H4 (cell line): ENCODE measurements at regions not wholly inside any gene's neighbourhood (a gene's known extent, or its start where the extent isn't known, plus 50 kb on each side); places are given as distances from the start of the nearest gene placed in this dataset.
A peak's percentile ranks its signal among the peaks of the same experiment; 100 is the strongest.

Experiments
- DNase-seq: peaks from one replicate; pipeline ENCODE4 v3.0.0-alpha.2; 2015; ENCODE audit warnings: low spot score

DNA sequence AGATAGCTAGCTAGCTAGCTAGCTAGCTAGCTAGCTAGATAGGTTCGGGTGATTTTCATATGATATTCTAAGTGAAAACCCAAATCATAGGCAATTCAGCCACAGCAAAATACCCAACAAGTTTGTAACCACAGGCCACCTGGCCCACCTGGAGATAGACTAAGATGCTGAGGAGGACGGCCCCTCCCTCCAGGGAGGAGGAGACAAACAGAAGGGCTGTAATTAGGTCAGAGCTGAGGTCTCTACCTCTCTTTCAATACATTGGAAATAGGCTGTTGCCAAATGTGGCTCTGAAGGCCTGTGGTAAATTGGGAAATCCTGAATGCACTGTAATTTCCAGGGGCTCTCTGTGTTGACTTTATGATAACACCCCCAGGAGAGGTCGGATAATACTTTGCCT is 382.2 kb downstream of the FGF9 start:
- DNase-seq: no peak

DNA sequence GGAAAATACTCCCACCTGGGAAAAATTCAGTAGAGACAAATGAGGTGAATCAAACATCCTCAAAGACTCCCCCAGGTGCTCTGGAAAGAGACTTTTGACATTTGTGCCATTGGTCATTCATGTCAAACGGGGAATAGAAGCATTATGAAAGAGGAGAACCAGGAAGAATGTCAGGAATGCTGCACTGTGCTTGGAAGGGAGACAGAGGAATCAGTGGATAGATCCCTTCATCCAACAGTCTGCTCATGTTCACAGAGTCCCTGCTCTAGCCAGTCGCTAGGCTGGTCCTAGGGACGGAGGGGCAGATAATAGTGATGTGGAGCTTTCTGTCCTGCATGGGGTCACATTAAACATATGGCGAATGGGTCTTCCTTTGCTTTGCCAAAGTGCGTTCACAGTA is 384.4 kb downstream of the FGF9 start:
- no peak for DNase-seq

GRCh38 chr13:22060187-22060586 is 389.3 kb downstream of the FGF9 start:
- no peak for DNase-seq

- no peak for DNase-seq
Observed at GRCh38 chr13:22061371-22061805, 390.5 kb downstream of the FGF9 start.

DNA sequence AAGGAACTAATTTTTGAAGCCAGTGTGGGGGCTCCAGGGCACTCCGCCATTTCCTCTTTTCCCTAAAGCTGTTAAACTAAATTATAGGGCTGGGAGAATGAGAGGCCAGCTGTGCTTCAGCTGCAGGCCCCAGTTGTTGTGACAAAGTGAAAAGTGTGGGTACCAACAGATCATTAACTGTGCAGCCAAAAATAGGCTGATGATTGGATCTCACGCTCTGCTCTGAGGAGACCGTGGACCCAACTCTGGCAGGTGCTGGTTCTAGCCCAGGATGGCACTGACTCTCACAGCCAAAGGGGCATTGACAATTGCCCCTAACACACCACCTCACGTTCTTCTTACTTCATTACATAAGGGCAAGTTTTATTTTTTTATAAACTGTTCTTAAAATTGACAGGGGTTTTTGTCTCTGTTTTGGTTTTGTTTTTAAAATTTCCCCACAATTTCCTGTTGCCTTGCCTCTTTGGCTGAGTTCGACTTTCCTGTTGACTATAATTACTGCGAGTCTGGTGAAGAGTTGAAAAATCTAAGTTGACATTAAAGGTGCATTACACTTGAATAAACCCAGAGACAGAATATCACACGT is 391.0 kb downstream of the FGF9 start:
- DNase-seq: no peak

- no peak for DNase-seq
Observed at GRCh38 chr13:22062478-22063205, 391.8 kb downstream of the FGF9 start.

- DNase-seq: no peak
Observed at GRCh38 chr13:22063416-22064124, 392.7 kb downstream of the FGF9 start.

DNA sequence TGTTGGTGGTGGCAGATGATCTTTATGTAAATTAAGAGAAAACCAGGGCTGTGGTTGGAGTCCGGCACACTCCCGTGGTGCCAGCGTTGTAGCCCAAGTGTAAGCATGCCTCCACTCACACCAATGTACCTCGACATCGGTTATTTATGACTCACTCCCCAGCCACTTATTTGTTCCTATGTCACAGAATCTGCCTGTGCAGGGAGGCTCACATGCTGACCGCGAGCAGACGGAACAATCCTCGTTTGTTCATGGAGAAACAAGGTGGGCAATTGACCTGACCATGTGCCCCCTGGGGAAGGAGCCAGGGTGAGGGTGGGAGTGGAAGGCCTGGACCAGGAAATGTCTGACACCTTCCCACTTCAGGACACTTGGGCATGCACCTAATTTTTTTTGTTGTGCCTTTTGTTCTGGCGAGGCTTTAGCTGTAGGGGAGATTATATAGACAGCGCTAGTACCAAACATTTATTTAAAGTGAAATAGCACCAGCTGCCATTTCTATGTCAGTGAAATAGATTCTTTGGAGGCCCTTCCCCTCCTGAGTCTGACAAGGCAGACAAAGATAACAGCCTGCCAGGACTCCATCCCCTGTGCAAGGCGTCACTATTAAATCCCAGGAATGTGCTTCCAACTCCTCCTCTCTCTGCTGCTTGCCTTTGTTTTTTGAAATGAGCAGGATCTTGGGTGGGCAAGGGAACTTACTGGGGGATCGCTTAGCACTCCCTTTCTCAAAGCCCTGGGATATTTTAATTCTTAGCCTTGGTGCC is 394.2 kb downstream of the FGF9 start:
- no peak for DNase-seq

DNA sequence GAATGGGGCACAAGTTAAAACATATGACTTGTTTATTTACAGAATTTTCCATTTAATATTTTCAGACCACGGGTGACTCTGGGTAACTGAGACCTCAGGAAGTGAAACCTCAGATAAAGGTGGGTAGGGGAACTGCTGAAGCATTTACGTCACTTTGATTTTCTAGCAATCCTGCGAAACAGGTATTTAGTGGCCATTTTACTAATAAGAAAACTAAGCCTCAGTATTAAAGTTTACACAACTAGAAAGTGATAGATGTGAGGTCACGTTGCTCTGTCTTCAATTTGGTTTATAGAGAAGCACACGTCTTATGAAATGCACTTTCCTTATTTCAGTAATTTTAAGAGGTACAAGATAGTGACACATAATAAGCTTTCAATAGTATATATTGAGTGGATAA is 402.8 kb downstream of the FGF9 start:
- no peak for DNase-seq

DNA sequence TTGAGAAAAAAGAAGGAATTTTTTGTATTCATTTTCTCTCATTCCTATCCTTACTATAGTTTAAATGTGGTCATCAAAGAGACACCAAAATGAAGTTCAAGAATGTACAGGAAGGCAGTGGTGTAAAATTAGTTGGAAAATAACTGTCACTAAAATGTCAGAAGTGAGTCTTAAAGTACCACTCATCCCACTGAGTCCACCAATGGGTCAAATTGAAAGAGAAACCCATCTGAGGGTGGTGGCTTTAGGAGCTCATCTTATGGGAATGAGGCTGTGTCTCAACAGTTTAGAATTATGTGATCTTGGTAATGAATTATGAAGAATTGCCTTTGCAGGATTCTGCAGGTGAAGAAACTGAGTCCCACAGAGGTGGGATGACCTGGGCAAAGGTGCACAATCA is 403.5 kb downstream of the FGF9 start:
- DNase-seq: no peak

- DNase-seq: peak; percentile 49
Observed at GRCh38 chr13:22076658-22077057, 405.8 kb downstream of the FGF9 start.

GRCh38 chr13:22077205-22077683 is 406.4 kb downstream of the FGF9 start:
- peak; percentile 45 for DNase-seq

DNA sequence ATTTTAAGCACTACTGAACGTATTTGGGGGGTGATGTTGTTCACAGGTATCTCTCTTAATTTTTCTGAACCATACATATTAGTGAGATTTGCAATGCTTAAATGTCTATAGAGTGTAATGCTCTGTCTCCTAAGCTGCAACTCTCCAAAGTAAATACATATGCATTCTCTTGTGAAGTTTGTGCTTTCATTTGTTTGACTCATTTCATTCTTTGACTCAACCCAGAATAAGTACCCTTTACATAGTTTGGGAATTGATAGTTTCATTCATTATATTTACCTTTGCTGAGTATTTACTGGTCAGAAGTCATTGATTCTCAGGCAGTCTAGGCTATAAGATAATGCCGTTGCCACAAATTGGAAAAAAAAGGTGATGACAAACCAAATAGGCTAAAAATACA is 406.9 kb downstream of the FGF9 start:
- DNase-seq: no peak

- DNase-seq: no peak
Observed at GRCh38 chr13:22079961-22080360, 409.1 kb downstream of the FGF9 start.

GRCh38 chr13:22080832-22081231 is 410.0 kb downstream of the FGF9 start:
- DNase-seq: no peak

GRCh38 chr13:22081430-22081829 is 410.6 kb downstream of the FGF9 start:
- no peak for DNase-seq

DNA sequence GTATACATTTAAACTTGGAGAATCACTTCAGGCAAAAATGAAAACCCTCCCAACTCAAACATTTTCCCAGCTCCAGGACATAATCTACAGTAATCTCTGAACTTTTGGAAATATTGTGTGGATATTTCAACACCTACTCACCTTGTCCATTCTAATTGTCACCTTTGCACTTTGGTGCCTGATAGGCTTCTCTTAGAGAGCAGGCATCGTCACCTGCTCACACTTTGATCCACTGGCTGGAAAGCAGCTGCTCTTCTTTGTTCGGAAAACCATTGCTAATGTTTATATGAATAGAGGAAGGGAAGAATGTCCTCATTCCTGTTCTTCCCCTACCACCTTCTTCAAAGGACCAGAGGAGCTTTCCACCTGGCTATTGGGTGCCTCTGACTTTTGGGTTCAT is 411.2 kb downstream of the FGF9 start:
- DNase-seq: no peak

DNA sequence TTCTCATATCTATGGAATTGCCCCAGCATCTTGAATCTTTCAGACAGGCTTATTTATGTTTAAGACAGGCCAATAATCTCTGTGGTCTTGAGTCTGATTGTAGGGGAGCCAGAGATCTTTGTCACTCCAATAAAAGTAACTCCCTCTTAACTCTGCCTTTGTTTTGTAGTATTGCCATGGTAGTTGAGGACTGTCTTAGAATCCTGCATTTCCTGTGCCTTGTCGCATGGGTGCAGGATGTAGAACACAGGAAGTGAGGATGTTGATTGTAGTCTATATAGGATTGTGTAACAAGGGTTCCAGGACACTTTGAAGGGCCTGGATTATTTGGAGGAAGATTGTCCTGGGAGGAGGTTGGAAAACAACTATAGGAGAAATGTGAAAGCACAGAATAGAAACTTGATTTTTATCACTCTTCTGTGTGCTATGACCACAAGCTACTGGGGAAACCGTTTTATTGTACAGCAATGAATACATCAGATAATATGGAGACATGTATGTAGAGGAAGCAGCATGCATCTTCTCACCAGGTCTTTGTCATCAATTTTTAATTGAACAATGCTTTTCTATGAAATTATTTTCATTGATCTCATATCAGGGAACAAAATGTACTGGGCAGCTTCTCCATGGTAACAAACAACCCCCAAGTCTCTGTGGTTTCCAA is 411.7 kb downstream of the FGF9 start:
- DNase-seq: no peak

- DNase-seq: no peak
Observed at GRCh38 chr13:22085001-22085400, 414.1 kb downstream of the FGF9 start.

DNA sequence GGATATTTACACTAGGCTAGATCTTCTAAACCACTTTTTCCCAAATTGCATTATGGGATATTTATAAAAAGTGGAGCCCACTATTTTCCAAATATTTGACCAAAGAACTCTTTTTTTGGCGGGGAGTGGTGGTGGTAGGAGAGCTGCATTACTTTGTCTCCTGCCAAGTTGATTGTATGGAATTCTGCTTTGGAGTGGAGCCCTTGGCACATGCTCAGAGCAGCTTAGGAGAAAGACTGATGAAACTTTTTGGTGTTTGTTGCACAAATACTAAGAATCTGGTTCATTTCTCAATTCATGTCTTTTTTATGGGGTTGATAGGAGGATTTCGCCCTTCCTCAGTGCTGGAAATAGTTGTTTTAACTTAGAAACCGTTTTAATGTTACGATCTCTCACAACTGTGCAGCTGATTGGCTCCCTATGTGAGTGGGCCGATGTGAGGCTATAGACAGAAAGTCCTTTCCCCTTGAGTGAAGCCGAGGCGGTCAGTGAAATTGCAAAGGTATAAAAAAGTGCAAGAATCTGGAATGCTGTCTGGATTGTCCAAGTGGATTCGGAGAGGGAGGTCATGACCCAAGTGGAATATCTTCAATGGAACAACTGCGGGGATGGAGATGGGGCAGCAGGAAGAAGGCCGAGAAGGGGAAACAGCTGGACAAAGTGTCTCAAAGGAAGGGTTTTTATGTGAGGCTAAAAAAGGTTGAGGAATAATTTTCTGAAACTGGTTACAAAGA is 415.9 kb downstream of the FGF9 start:
- DNase-seq: no peak

GRCh38 chr13:22090106-22090505 is 419.2 kb downstream of the FGF9 start:
- DNase-seq: no peak
